ENCODE measurements at regions not wholly inside any gene's neighbourhood (a gene's known extent, or its start where the extent isn't known, plus 50 kb on each side); places are given as distances from the start of the nearest gene placed in this dataset.

GRCh38 chr16:66223176-66223780 lies 143.2 kb upstream of the CDH5 start:
- Mint-ChIP-seq H3K4me1 (no peaks in the 10 kb centered on the region), H3K36me3 (no peaks in the 10 kb centered on the region), H3K4me3 (no peak overlapping the region), H3K27ac (no peak overlapping the region), H3K9me3 (no peaks in the 10 kb centered on the region), H3K27me3 (peaks cover 2 to 19% (median 9%) of the 10 kb centered on the region in 3 donors)
- ATAC-seq (ENCODE audit: low read depth in 2 of 2) = no peak
- DNase-seq = no peak

GRCh38 chr16:66222756-66223155 lies 143.7 kb upstream of the CDH5 start:
- Mint-ChIP-seq H3K9me3 (no peaks in the 10 kb centered on the region), H3K4me1 (no peaks in the 10 kb centered on the region), H3K27me3 (peaks cover 3 to 21% (median 11%) of the 10 kb centered on the region in 3 donors), H3K4me3 (no peak overlapping the region), H3K27ac (no peak overlapping the region), H3K36me3 (no peaks in the 10 kb centered on the region)
- DNase-seq = no peak
- ATAC-seq (ENCODE audit: low read depth in 2 of 2) = no peak

GRCh38 chr16:66220702-66221101 lies 145.8 kb upstream of the CDH5 start:
- Mint-ChIP-seq H3K4me3 (no peak overlapping the region), H3K27me3 (peaks cover 3 to 16% (median 11%) of the 10 kb centered on the region in 3 donors), H3K4me1 (no peaks in the 10 kb centered on the region), H3K9me3 (no peaks in the 10 kb centered on the region), H3K27ac (no peak overlapping the region), H3K36me3 (no peaks in the 10 kb centered on the region)
- no peak for ATAC-seq (ENCODE audit: low read depth in 2 of 2)
- no peak for DNase-seq

- DNase-seq (no peak), ATAC-seq (ENCODE audit: low read depth in 2 of 2) (no peak)
- no peaks in the 10 kb centered on the region for H3K4me1 Mint-ChIP-seq
- peak overlapping the region in 1 of 6 donors; percentile 44 for H3K27ac Mint-ChIP-seq
- no peaks in the 10 kb centered on the region for H3K36me3 Mint-ChIP-seq
- H3K9me3 Mint-ChIP-seq = no peaks in the 10 kb centered on the region
- peaks cover 3 to 16% (median 11%) of the 10 kb centered on the region in 3 donors for H3K27me3 Mint-ChIP-seq
- no peak overlapping the region for H3K4me3 Mint-ChIP-seq
Measured at GRCh38 chr16:66219491-66219890, 147.0 kb upstream of the CDH5 start.

- ATAC-seq (ENCODE audit: low read depth in 2 of 2) (no peak), DNase-seq (no peak)
- Mint-ChIP-seq H3K9me3 (peaks cover 0 to 2% (median 0%) of the 10 kb centered on the region in 7 donors), H3K27me3 (peaks cover under 1 to 13% (median 7%) of the 10 kb centered on the region in 3 donors), H3K36me3 (no peaks in the 10 kb centered on the region), H3K27ac (peak overlapping the region in 1 of 6 donors; percentile 56), H3K4me3 (no peak overlapping the region), H3K4me1 (no peaks in the 10 kb centered on the region)
Measured at GRCh38 chr16:66212428-66212827, 154.1 kb upstream of the CDH5 start.

- DNase-seq = no peak
- Mint-ChIP-seq H3K27me3 (peaks cover 5 to 16% (median 7%) of the 10 kb centered on the region in 3 donors), H3K9me3 (peaks cover 0 to 2% (median 0%) of the 10 kb centered on the region in 7 donors), H3K4me1 (no peaks in the 10 kb centered on the region), H3K4me3 (no peak overlapping the region), H3K36me3 (no peaks in the 10 kb centered on the region), H3K27ac (no peak overlapping the region)
- no peak for ATAC-seq (ENCODE audit: low read depth in 2 of 2)
Measured at GRCh38 chr16:66211651-66212050, 154.8 kb upstream of the CDH5 start.

GRCh38 chr16:66207883-66208265 lies 158.6 kb upstream of the CDH5 start:
- peaks cover 0 to 2% (median 0%) of the 10 kb centered on the region in 7 donors for H3K9me3 Mint-ChIP-seq
- no peak overlapping the region for H3K27ac Mint-ChIP-seq
- H3K4me3 Mint-ChIP-seq = no peak overlapping the region
- ATAC-seq (ENCODE audit: low read depth in 2 of 2) (no peak), DNase-seq (no peak)
- H3K4me1 Mint-ChIP-seq = no peaks in the 10 kb centered on the region
- H3K27me3 Mint-ChIP-seq = peaks cover 7 to 16% (median 11%) of the 10 kb centered on the region in 3 donors
- H3K36me3 Mint-ChIP-seq = no peaks in the 10 kb centered on the region

GRCh38 chr16:66207139-66207882 lies 159.2 kb upstream of the CDH5 start:
- H3K27me3 Mint-ChIP-seq = peaks cover 7 to 16% (median 11%) of the 10 kb centered on the region in 3 donors
- H3K36me3 Mint-ChIP-seq = no peaks in the 10 kb centered on the region
- H3K4me3 Mint-ChIP-seq = no peak overlapping the region
- no peak for DNase-seq
- no peaks in the 10 kb centered on the region for H3K4me1 Mint-ChIP-seq
- no peak for ATAC-seq (ENCODE audit: low read depth in 2 of 2)
- peaks cover 0 to 2% (median 0%) of the 10 kb centered on the region in 7 donors for H3K9me3 Mint-ChIP-seq
- H3K27ac Mint-ChIP-seq = peak overlapping the region in 1 of 6 donors; percentile 8

- DNase-seq (no peak), ATAC-seq (ENCODE audit: low read depth in 2 of 2) (no peak)
- peaks cover 7 to 16% (median 11%) of the 10 kb centered on the region in 3 donors for H3K27me3 Mint-ChIP-seq
- no peak overlapping the region for H3K4me3 Mint-ChIP-seq
- H3K4me1 Mint-ChIP-seq = no peaks in the 10 kb centered on the region
- H3K9me3 Mint-ChIP-seq = peaks cover 0 to 2% (median 0%) of the 10 kb centered on the region in 7 donors
- no peak overlapping the region for H3K27ac Mint-ChIP-seq
- no peaks in the 10 kb centered on the region for H3K36me3 Mint-ChIP-seq
Measured at GRCh38 chr16:66206363-66206762, 160.1 kb upstream of the CDH5 start.

GRCh38 chr16:66205287-66206231 lies 160.9 kb upstream of the CDH5 start:
- Mint-ChIP-seq H3K9me3 (peaks cover 0 to 2% (median 0%) of the 10 kb centered on the region in 7 donors), H3K36me3 (no peaks in the 10 kb centered on the region), H3K27ac (no peak overlapping the region), H3K27me3 (peaks cover 8 to 12% (median 11%) of the 10 kb centered on the region in 3 donors), H3K4me1 (no peaks in the 10 kb centered on the region), H3K4me3 (no peak overlapping the region)
- ATAC-seq (ENCODE audit: low read depth in 2 of 2) (no peak), DNase-seq (no peak)

GRCh38 chr16:66204756-66205155 lies 161.7 kb upstream of the CDH5 start:
- no peak overlapping the region for H3K4me3 Mint-ChIP-seq

GRCh38 chr16:66203476-66203875 lies 163.0 kb upstream of the CDH5 start:
- ATAC-seq (ENCODE audit: low read depth in 2 of 2) = no peak
- Mint-ChIP-seq H3K4me1 (no peaks in the 10 kb centered on the region), H3K4me3 (no peak overlapping the region), H3K27me3 (peaks cover 3 to 11% (median 7%) of the 10 kb centered on the region in 3 donors), H3K27ac (no peak overlapping the region), H3K36me3 (no peaks in the 10 kb centered on the region), H3K9me3 (peaks cover 0 to 2% (median 0%) of the 10 kb centered on the region in 7 donors)
- no peak for DNase-seq

More at GRCh38 chr16:66204756-66205155, 161.7 kb upstream of the CDH5 start:
- no peaks in the 10 kb centered on the region for H3K4me1 Mint-ChIP-seq
- no peaks in the 10 kb centered on the region for H3K36me3 Mint-ChIP-seq
- peaks cover 0 to 2% (median 0%) of the 10 kb centered on the region in 7 donors for H3K9me3 Mint-ChIP-seq
- ATAC-seq (ENCODE audit: low read depth in 2 of 2) (no peak), DNase-seq (no peak)
- no peak overlapping the region for H3K27ac Mint-ChIP-seq
- H3K27me3 Mint-ChIP-seq = peaks cover 7 to 11% (median 10%) of the 10 kb centered on the region in 3 donors

GRCh38 chr16:66199189-66199588 lies 167.3 kb upstream of the CDH5 start:
- no peaks in the 10 kb centered on the region for H3K4me1 Mint-ChIP-seq
- H3K27me3 Mint-ChIP-seq = peaks cover under 1 to 14% (median 4%) of the 10 kb centered on the region in 3 donors
- H3K4me3 Mint-ChIP-seq = no peak overlapping the region
- H3K9me3 Mint-ChIP-seq = no peaks in the 10 kb centered on the region
- DNase-seq = no peak
- H3K27ac Mint-ChIP-seq = no peak overlapping the region
- no peak for ATAC-seq (ENCODE audit: low read depth in 2 of 2)
- H3K36me3 Mint-ChIP-seq = no peaks in the 10 kb centered on the region

Data from naive B cell (primary cell).